IPS-20b (cell line): ENCODE measurements at regions not wholly inside any gene's neighbourhood (a gene's known extent, or its start where the extent isn't known, plus 50 kb on each side); places are given as distances from the start of the nearest gene placed in this dataset.

Experiments
- H3K27ac ChIP-seq: one replicate; pipeline ENCODE4 v1.5.1; 2013; ENCODE audit warnings: low read length
- H3K27me3 ChIP-seq: 2 replicates; pipeline ENCODE4 v1.6.1; 2013; ENCODE audit warnings: mild to moderate bottlenecking, low read length, inconsistent platforms; ENCODE audit not compliant: insufficient read depth
- H3K36me3 ChIP-seq: 2 replicates; pipeline ENCODE4 v1.6.1; 2013; ENCODE audit warnings: low read depth, mild to moderate bottlenecking, inconsistent platforms, low read length, moderate library complexity; ENCODE audit not compliant: insufficient read depth
- H3K4me1 ChIP-seq: 2 replicates; pipeline ENCODE4 v1.6.1; 2013; ENCODE audit warnings: mild to moderate bottlenecking, control low read depth, inconsistent platforms, low read length, moderate library complexity; ENCODE audit not compliant: insufficient read depth
- H3K4me3 ChIP-seq: 2 replicates; pipeline ENCODE4 v1.5.1; 2013; ENCODE audit warnings: mild to moderate bottlenecking, low read length, inconsistent platforms
- H3K9ac ChIP-seq: 2 replicates; pipeline ENCODE4 v1.6.1; 2013; ENCODE audit warnings: low read depth, mild to moderate bottlenecking, inconsistent platforms, low read length, moderate library complexity
- H3K9me3 ChIP-seq: 2 replicates; pipeline ENCODE4 v1.6.1; 2013; ENCODE audit warnings: mild to moderate bottlenecking, low read depth, low read length, inconsistent platforms; ENCODE audit not compliant: insufficient read depth

- H3K9me3 ChIP-seq = no peaks in the 10 kb centered on the region
- H3K36me3 ChIP-seq = no peaks in the 10 kb centered on the region
- no peak overlapping the region for H3K4me3 ChIP-seq
- no peaks in the 10 kb centered on the region for H3K4me1 ChIP-seq
- no peaks in the 10 kb centered on the region for H3K27me3 ChIP-seq
- H3K9ac ChIP-seq = no peak overlapping the region
- no peak overlapping the region for H3K27ac ChIP-seq
Observed at GRCh38 chr18:41036346-41036745, 918.7 kb upstream of the PIK3C3 start.

GRCh38 chr18:41034413-41034812 is 920.6 kb upstream of the PIK3C3 start:
- H3K4me1 ChIP-seq = no peaks in the 10 kb centered on the region
- H3K9ac ChIP-seq = no peak overlapping the region
- no peak overlapping the region for H3K27ac ChIP-seq
- H3K9me3 ChIP-seq = no peaks in the 10 kb centered on the region
- no peaks in the 10 kb centered on the region for H3K36me3 ChIP-seq
- H3K4me3 ChIP-seq = no peak overlapping the region
- no peaks in the 10 kb centered on the region for H3K27me3 ChIP-seq

- H3K9ac ChIP-seq = no peak overlapping the region
- no peaks in the 10 kb centered on the region for H3K36me3 ChIP-seq
- H3K4me3 ChIP-seq = no peak overlapping the region
- no peak overlapping the region for H3K27ac ChIP-seq
- H3K4me1 ChIP-seq = peaks cover 7% of the 10 kb centered on the region
- no peaks in the 10 kb centered on the region for H3K27me3 ChIP-seq
- H3K9me3 ChIP-seq = no peaks in the 10 kb centered on the region
Observed at GRCh38 chr18:41025666-41026065, 929.4 kb upstream of the PIK3C3 start.

- Histone ChIP-seq H3K9me3 (no peaks in the 10 kb centered on the region), H3K36me3 (no peaks in the 10 kb centered on the region), H3K4me3 (no peak overlapping the region), H3K4me1 (peaks cover 7% of the 10 kb centered on the region), H3K27me3 (no peaks in the 10 kb centered on the region), H3K27ac (no peak overlapping the region), H3K9ac (no peak overlapping the region)
Observed at GRCh38 chr18:41024792-41025191, 930.2 kb upstream of the PIK3C3 start.

- Histone ChIP-seq H3K9ac (no peak overlapping the region), H3K27ac (no peak overlapping the region), H3K27me3 (no peaks in the 10 kb centered on the region), H3K4me3 (no peak overlapping the region), H3K4me1 (peaks cover 7% of the 10 kb centered on the region), H3K36me3 (no peaks in the 10 kb centered on the region), H3K9me3 (no peaks in the 10 kb centered on the region)
Observed at GRCh38 chr18:41022484-41022883, 932.5 kb upstream of the PIK3C3 start.

- Histone ChIP-seq H3K27ac (no peak overlapping the region), H3K4me3 (no peak overlapping the region), H3K9me3 (no peaks in the 10 kb centered on the region), H3K4me1 (peaks cover 7% of the 10 kb centered on the region), H3K27me3 (no peaks in the 10 kb centered on the region), H3K36me3 (no peaks in the 10 kb centered on the region), H3K9ac (no peak overlapping the region)
Observed at GRCh38 chr18:41021089-41021488, 933.9 kb upstream of the PIK3C3 start.

- no peak overlapping the region for H3K27ac ChIP-seq
- H3K27me3 ChIP-seq = no peaks in the 10 kb centered on the region
- no peak overlapping the region for H3K9ac ChIP-seq
- H3K36me3 ChIP-seq = no peaks in the 10 kb centered on the region
- H3K4me1 ChIP-seq = no peaks in the 10 kb centered on the region
- H3K4me3 ChIP-seq = no peak overlapping the region
- no peaks in the 10 kb centered on the region for H3K9me3 ChIP-seq
Observed at GRCh38 chr18:41012194-41012593, 942.8 kb upstream of the PIK3C3 start.

GRCh38 chr18:41009926-41010325 is 945.1 kb upstream of the PIK3C3 start:
- H3K27me3 ChIP-seq = no peaks in the 10 kb centered on the region
- H3K36me3 ChIP-seq = no peaks in the 10 kb centered on the region
- no peak overlapping the region for H3K27ac ChIP-seq
- H3K9me3 ChIP-seq = no peaks in the 10 kb centered on the region
- H3K4me3 ChIP-seq = no peak overlapping the region
- no peaks in the 10 kb centered on the region for H3K4me1 ChIP-seq
- no peak overlapping the region for H3K9ac ChIP-seq

GRCh38 chr18:41004324-41004723 is 950.7 kb upstream of the PIK3C3 start:
- H3K27ac ChIP-seq = no peak overlapping the region
- H3K36me3 ChIP-seq = no peaks in the 10 kb centered on the region
- no peak overlapping the region for H3K9ac ChIP-seq
- H3K9me3 ChIP-seq = no peaks in the 10 kb centered on the region
- no peaks in the 10 kb centered on the region for H3K27me3 ChIP-seq
- peaks cover 6% of the 10 kb centered on the region; the same call in 1 of the 2 replicates for H3K4me1 ChIP-seq
- H3K4me3 ChIP-seq = no peak overlapping the region

GRCh38 chr18:40995529-40995928 is 959.5 kb upstream of the PIK3C3 start:
- Histone ChIP-seq H3K27ac (no peak overlapping the region), H3K4me3 (no peak overlapping the region), H3K9me3 (no peaks in the 10 kb centered on the region), H3K9ac (no peak overlapping the region), H3K36me3 (no peaks in the 10 kb centered on the region), H3K27me3 (no peaks in the 10 kb centered on the region), H3K4me1 (no peaks in the 10 kb centered on the region)

GRCh38 chr18:40993363-40993762 is 961.7 kb upstream of the PIK3C3 start:
- Histone ChIP-seq H3K27ac (no peak overlapping the region), H3K4me3 (no peak overlapping the region), H3K9ac (no peak overlapping the region), H3K27me3 (no peaks in the 10 kb centered on the region), H3K4me1 (no peaks in the 10 kb centered on the region), H3K9me3 (no peaks in the 10 kb centered on the region), H3K36me3 (no peaks in the 10 kb centered on the region)

- H3K27ac ChIP-seq = no peak overlapping the region
- H3K4me1 ChIP-seq = no peaks in the 10 kb centered on the region
- no peaks in the 10 kb centered on the region for H3K9me3 ChIP-seq
- H3K4me3 ChIP-seq = no peak overlapping the region
- no peak overlapping the region for H3K9ac ChIP-seq
- no peaks in the 10 kb centered on the region for H3K36me3 ChIP-seq
- H3K27me3 ChIP-seq = no peaks in the 10 kb centered on the region
Observed at GRCh38 chr18:40987581-40987980, 967.5 kb upstream of the PIK3C3 start.

GRCh38 chr18:40985436-40985835 is 969.6 kb upstream of the PIK3C3 start:
- no peaks in the 10 kb centered on the region for H3K27me3 ChIP-seq
- no peaks in the 10 kb centered on the region for H3K36me3 ChIP-seq
- H3K27ac ChIP-seq = no peak overlapping the region
- no peaks in the 10 kb centered on the region for H3K9me3 ChIP-seq
- no peak overlapping the region for H3K9ac ChIP-seq
- no peak overlapping the region for H3K4me3 ChIP-seq
- H3K4me1 ChIP-seq = no peaks in the 10 kb centered on the region
